ENCODE measurements at regions not wholly inside any gene's neighbourhood (a gene's known extent, or its start where the extent isn't known, plus 50 kb on each side); places are given as distances from the start of the nearest gene placed in this dataset.
"Not testable (repeated sequence)": the region's sequence is repeated elsewhere in the genome, so short reads cannot be mapped to it uniquely, and the experiment has no call there.

DNA sequence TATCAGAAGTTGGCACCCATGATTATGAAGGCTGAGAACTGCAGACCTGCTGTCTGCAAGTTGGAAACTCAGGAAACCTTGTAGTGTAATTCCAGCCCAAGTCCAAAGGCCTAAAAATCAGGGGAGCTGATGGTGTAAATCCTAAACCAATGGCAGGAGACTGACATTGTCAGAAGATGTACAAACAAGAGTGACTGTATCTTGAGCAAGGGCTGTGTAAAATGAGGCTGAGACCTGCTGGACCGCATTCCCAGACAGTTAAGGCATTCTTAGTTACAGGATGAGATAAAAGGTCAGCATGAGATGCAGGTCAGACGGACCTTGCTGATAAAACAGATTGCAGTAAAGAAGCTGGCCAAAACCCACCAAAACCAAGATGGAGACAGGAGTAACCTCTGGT is 147.7 kb downstream of the COG6 start:
- no peak for DNase-seq (ENCODE audit: low read depth, low spot score)

GRCh38 chr13:39803851-39804250 is 148.4 kb downstream of the COG6 start:
- no peak for DNase-seq (ENCODE audit: low read depth, low spot score)

DNA sequence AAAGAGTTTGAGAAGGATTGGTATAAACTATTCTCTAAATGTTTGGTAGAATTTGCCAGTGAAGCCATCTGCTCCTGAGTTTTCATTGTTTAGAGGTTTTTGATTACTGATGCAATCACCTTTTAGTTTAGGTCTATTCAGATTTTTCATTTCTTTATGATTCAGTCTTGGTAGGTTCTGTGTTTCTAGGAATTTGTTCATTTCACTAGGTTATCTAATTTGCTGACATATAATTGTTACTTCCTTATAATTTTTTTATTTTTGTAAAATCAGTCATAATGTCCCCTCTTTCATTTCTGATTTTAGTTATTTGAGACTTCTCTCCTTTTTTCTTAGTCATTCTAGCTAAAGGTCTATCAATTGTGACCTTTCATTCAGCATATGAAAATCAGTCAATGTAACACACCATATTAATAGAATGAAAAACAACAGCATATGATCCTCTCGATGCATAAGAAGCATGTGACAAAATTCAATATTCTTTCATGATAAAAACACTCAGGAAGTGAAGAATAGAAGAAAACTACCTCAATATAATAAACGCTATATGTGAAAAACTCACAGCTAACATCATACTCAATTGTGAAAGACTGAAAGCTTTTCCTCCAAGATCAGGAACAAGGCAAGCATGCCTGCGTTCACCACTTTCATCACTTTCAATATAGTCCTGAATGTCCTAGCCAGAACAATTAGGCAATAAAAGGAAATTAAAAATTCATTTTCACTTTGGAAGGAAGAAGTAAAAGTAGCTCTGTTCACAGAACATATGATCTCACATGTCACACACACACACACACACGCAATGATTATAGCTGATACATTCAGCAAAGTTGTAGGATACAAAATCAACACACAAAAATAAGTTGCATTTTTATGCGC is 149.1 kb downstream of the COG6 start:
- DNase-seq (ENCODE audit: low read depth, low spot score), result no peak

DNA sequence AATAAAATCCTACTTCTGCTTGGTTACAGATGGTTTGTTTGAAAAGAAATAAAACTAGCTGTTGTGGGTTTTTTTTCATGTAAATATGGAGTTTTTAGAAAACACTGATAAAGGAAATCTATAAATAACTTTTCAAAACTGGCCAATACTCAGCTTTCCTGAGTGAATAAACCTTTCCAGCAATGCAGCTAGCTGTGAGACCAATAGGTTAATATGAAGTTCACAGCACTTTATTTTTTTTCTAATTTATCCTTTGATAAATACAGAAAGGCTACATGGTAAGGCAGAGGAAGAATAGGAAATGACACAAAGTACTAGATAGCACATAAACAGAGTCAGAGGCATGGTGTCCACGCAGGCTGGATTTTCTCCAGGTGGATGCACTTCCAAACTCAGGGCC is 154.0 kb downstream of the COG6 start:
- no peak for DNase-seq (ENCODE audit: low read depth, low spot score)

GRCh38 chr13:39810091-39810877 is 154.8 kb downstream of the COG6 start:
- DNase-seq (ENCODE audit: low read depth, low spot score), result no peak

- no peak for DNase-seq (ENCODE audit: low read depth, low spot score)
Measured at GRCh38 chr13:39811051-39811450, 155.6 kb downstream of the COG6 start.

DNA sequence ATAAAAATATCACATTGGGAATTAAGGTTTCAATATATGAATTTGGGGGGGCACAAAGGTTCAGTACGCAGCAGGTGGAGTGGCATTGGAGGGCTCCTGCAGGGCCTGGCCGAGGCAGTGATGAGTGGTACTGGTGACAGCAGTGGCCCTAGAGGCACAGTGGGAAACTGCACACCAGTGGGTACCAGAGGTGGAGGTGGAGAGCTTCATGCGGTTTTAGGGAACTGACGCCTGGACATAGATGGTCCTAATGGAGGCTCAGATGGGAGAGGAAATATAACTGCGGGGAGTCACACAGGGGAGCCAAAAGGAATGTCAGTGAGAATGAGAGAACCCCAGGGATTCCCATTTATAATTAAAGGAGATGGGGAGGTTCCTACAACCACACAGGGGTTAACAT is 156.2 kb downstream of the COG6 start:
- no peak for DNase-seq (ENCODE audit: low read depth, low spot score)

GRCh38 chr13:39815345-39816111 is 160.1 kb downstream of the COG6 start:
- DNase-seq (ENCODE audit: low read depth, low spot score), result no peak

DNA sequence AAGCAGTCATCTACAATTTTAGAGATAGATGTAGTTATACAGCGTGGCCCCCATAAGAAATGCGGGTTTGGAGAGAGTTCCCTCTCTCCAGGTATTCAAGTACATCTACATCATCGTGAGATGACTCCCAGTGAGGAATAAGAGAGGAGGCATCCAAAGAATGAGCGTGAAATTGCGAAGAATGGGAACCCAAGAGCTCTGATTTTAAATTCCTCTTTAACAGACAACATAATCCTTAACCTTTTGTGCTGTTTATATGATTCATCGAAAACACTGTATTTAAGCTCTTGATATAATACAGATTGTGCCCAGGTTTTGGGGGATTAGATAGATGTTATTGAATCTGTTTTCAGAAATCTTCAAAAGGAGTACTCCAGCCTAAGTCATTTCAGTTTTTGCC is 161.5 kb downstream of the COG6 start:
- no peak for DNase-seq (ENCODE audit: low read depth, low spot score)

GRCh38 chr13:39818953-39819352 is 163.5 kb downstream of the COG6 start:
- peak; percentile 40 for DNase-seq (ENCODE audit: low read depth, low spot score)

DNA sequence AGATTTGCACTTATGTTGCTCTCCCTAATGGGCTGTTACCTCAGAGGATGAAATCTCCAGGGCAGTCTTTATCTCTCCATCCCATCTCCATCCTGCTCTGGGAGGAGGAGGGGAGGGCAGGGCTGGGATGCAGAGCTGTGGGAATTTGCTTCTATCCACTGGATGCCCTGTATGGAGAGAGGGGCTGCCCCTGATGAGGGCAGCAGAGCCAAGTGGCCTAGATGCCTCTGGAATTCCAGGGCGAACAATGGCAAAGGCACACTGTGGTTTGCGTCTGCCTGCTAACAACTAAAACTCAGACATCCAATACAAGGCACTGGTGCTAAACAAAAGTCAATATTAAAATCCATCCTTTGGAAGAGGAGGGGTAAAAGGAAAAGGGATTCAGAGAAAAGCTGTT is 165.1 kb downstream of the COG6 start:
- no peak for DNase-seq (ENCODE audit: low read depth, low spot score)

- no peak for DNase-seq (ENCODE audit: low read depth, low spot score)
Measured at GRCh38 chr13:39821977-39822376, 166.5 kb downstream of the COG6 start.

DNA sequence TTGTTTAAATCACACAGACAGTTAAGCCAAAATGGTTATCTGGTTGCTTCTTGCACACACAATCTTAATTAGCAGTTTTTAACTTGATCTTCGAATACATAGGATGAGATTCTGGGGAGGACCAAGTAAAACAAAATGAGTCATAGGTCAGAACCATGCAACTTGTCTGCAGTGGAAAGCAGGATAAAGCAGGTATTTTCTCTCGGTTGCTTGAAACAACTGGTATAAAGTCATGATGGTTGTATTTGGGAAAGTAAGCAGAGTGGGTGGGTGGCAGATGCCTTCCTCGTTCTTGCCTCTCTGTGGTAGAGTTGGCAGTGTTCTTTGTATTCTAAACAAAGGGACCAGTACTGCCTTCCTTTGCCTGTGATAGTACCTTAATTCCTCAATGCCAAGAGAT is 167.0 kb downstream of the COG6 start:
- no peak for DNase-seq (ENCODE audit: low read depth, low spot score)

- no peak for DNase-seq (ENCODE audit: low read depth, low spot score)
Measured at GRCh38 chr13:39823063-39823713, 167.7 kb downstream of the COG6 start.

DNA sequence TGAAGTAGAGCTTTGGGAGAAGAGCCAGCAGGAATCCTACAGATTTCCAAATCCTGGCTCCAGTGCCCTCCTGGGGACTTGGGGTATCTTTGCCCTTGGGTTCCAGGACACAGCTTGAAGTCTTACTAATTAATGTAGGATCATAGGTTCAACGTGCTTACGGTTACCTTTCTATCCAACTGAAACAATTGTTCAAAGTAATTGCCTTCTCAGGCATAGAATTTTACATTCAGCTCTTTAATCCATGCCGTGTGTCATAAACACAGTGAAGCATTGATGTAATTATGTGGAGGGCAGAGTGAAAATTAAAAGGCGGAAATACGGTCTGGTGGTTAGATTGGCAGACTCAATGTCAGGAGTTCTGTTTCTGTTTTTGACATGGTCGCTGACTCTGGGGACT is 170.4 kb downstream of the COG6 start:
- no peak for DNase-seq (ENCODE audit: low read depth, low spot score)

DNA sequence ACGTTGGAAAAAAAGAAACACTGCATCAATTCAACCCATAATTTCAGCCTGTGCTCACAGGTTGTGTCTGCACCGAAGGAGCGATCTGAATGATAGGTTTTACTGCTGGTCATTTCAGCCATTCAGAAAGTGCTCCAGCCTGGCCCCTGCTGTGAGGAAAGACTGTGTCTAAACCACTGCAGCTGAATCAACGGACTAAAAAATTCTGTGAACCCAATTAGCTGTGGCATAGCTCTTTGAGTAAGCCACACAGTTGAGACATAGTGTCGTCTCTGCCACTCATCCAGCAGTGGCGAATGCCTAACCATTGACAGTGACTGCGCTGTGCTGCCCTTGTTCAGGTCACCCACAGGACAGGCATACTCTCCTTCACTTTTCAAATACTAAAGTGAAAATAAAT is 179.8 kb downstream of the COG6 start:
- DNase-seq (ENCODE audit: low read depth, low spot score), result no peak

- DNase-seq (ENCODE audit: low read depth, low spot score), result no peak
Measured at GRCh38 chr13:39836038-39836437, 180.6 kb downstream of the COG6 start.

GRCh38 chr13:39837866-39838265 is 182.4 kb downstream of the COG6 start:
- not testable (repeated sequence) for DNase-seq (ENCODE audit: low read depth, low spot score)

DNA sequence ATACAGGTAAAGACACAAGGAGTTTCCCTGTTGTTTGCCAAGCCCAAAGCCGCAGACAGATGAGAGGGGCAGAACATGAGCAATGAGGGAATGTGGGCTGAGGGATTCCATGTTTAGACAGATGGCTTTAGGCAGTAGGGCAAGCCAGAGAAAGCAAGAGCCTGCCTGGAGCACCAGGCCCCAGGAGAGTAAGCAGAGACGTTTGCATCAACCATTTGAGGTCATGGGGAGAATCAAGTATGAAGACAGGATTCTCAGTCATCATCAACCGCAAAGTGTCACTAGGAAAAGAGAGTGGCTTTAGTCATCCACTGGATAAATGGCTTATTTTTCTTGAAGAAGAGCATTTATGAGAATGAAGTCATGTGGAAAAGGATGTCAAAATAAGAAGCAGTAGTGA is 184.7 kb downstream of the COG6 start:
- DNase-seq (ENCODE audit: low read depth, low spot score), result peak; percentile 65

- no peak for DNase-seq (ENCODE audit: low read depth, low spot score)
Measured at GRCh38 chr13:39847336-39847735, 191.9 kb downstream of the COG6 start.

GRCh38 chr13:39855236-39855635 is 199.8 kb downstream of the COG6 start:
- no peak for DNase-seq (ENCODE audit: low read depth, low spot score)

DNA sequence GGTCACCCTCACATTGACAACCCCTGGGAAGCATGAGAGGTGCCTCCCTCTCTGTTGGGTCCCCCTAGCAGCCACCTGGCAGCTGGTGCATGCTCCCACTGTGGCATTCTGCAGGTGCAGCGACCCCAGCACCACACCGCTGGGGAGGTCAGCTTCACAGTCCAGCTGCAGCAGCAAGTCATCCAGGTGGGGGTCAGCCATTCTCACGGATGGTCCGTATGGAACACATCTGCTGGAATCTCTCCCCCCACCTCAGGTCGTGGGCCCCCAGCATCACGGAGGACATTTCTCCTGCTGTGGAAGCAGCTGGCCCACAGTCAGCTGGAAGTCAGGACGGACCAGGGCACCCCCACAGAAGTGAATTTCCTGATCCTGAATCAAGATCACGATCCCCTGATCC is 201.3 kb downstream of the COG6 start:
- DNase-seq (ENCODE audit: low read depth, low spot score), result no peak

Measured in brain pericyte (primary cell).